B cell (primary cell): ENCODE measurements at regions not wholly inside any gene's neighbourhood (a gene's known extent, or its start where the extent isn't known, plus 50 kb on each side); places are given as distances from the start of the nearest gene placed in this dataset.

Source experiments
- ATAC-seq: fragments of 200-7000 bp; cut with Tn5 transposase; one replicate; pipeline ENCODE4 v1.10.0; 2021; ENCODE audit warnings: low read depth, mild to moderate bottlenecking, moderate number of reproducible peaks, moderate library complexity
- CTCF ChIA-PET: fragments of 350-600 bp; sonication (Branson Sonifier 250); formaldehyde crosslinking; loops from one replicate; lab custom pipeline; 2021; ENCODE audit warnings: antibody characterized with exemption, inconsistent platforms; lab: Charles Lee
- POLR2A ChIA-PET: fragments of 350-600 bp; sonication (Branson Sonifier 250); formaldehyde crosslinking; loops from one replicate; lab custom pipeline; 2021; ENCODE audit warnings: antibody characterized with exemption; lab: Charles Lee
- DNase-seq: peaks from one replicate; pipeline ENCODE4 v3.0.0; 2013
- H2AFZ ChIP-seq: 2 replicates; pipeline ENCODE4 v1.6.1; 2012; ENCODE audit warnings: mild to moderate bottlenecking, low read depth, low read length; ENCODE audit not compliant: insufficient read depth, poor library complexity, severe bottlenecking
- H3K27ac ChIP-seq, 2 donors: 1 replicate in 1 of 2; 2 replicates in 1 of 2; pipeline ENCODE4 v1.5.1; 2012 to 2013; ENCODE audit warnings: low read length in 2 of 2, mild to moderate bottlenecking in 2 of 2, moderate library complexity in 1 of 2
- H3K27me3 ChIP-seq, 4 experiments: fragments of 200-600 bp in 1 of 4; sonication (generic) in 1 of 4; replicated peaks in 1 of 4; 1 replicate in 2 of 4; 2 replicates in 2 of 4; pipeline versions ENCODE4 v1.6.1 to v1.7.0; 2013 to 2016; ENCODE audit warnings: low read length in 3 of 4, mild to moderate bottlenecking in 2 of 4, mixed read lengths in 1 of 4, moderate library complexity in 1 of 4; ENCODE audit not compliant: insufficient read depth in 4 of 4, control insufficient read depth in 3 of 4; ENCODE audit errors: control extremely low read depth in 1 of 4
- H3K36me3 ChIP-seq, 2 experiments: replicated peaks in 1 of 2; 1 replicate in 1 of 2; 2 replicates in 1 of 2; pipeline versions ENCODE4 v1.6.1 to v1.7.1; 2013; ENCODE audit warnings: low read length in 1 of 2; ENCODE audit not compliant: insufficient read depth in 2 of 2, control insufficient read depth in 1 of 2; ENCODE audit errors: control extremely low read depth in 1 of 2, extremely low read depth in 1 of 2
- H3K4me1 ChIP-seq, 2 donors: fragments of 200-600 bp in 1 of 2; sonication (generic) in 1 of 2; 1 replicate in 1 of 2; 2 replicates in 1 of 2; pipeline versions ENCODE4 v1.5.1 to v1.6.1; 2013 to 2017; ENCODE audit warnings: low read length in 2 of 2; ENCODE audit not compliant: control insufficient read depth in 2 of 2, insufficient read depth in 2 of 2
- H3K4me2 ChIP-seq: replicated peaks from 2 replicates; pipeline ENCODE3; 2012; ENCODE audit warnings: mild to moderate bottlenecking, low read depth, low read length; ENCODE audit not compliant: poor library complexity, severe bottlenecking
- H3K4me3 ChIP-seq, 5 experiments: fragments of 200-600 bp in 1 of 5; sonication (generic) in 1 of 5; 1 replicate in 3 of 5; 2 replicates in 2 of 5; pipeline versions ENCODE4 v1.5.1 to v1.7.0; 2011 to 2016; ENCODE audit warnings: low read length in 4 of 5, mild to moderate bottlenecking in 4 of 5, low read depth in 2 of 5, control low read depth in 1 of 5, moderate library complexity in 1 of 5; ENCODE audit not compliant: insufficient read depth in 1 of 5; ENCODE audit errors: control extremely low read depth in 1 of 5, extremely low read depth in 1 of 5
- H3K79me2 ChIP-seq: fragments of 200-600 bp; sonication (generic); one replicate; pipeline ENCODE4 v1.6.0; 2016; ENCODE audit warnings: low read length; ENCODE audit not compliant: control insufficient read depth, insufficient read depth
- H3K9ac ChIP-seq: fragments of 200-600 bp; sonication (generic); 2 replicates; pipeline ENCODE4 v1.6.1; 2017; ENCODE audit warnings: mild to moderate bottlenecking, low read length, moderate library complexity
- H3K9me3 ChIP-seq, 3 donors: one replicate each; pipeline versions ENCODE4 v1.6.1 to v1.7.1; 2013; ENCODE audit warnings: low read length in 2 of 3; ENCODE audit not compliant: control insufficient read depth in 2 of 3, insufficient read depth in 1 of 3; ENCODE audit errors: control extremely low read depth in 1 of 3
- H4K20me1 ChIP-seq: 2 replicates; pipeline ENCODE4 v1.6.0; 2012; ENCODE audit warnings: mild to moderate bottlenecking, low read length; ENCODE audit not compliant: insufficient read depth, control insufficient read depth, poor library complexity, severe bottlenecking
- H3K27ac Mint-ChIP-seq: one replicate; pipeline ENCODE4 v1.8.0; 2021; ENCODE audit warnings: mixed read lengths
- H3K27me3 Mint-ChIP-seq: one replicate; pipeline ENCODE4 v1.8.0; 2021; ENCODE audit warnings: mixed read lengths
- H3K4me1 Mint-ChIP-seq: one replicate; pipeline ENCODE4 v1.8.0; 2021; ENCODE audit warnings: mixed read lengths
- H3K4me3 Mint-ChIP-seq: one replicate; pipeline ENCODE4 v1.8.0; 2021; ENCODE audit warnings: mixed read lengths
- H3K9me3 Mint-ChIP-seq: one replicate; pipeline ENCODE4 v1.8.0; 2022; ENCODE audit warnings: mixed read lengths; ENCODE audit not compliant: insufficient read depth
- EZH2 ChIP-seq: IDR thresholded peaks from 2 replicates; pipeline ENCODE4 v1.6.1; 2012; ENCODE audit warnings: borderline replicate concordance, low read depth, mild to moderate bottlenecking, moderate library complexity, low read length; ENCODE audit not compliant: insufficient read depth, poor library complexity, severe bottlenecking
- intact Hi-C: fragments of 100-400 bp; cut with micrococcal nuclease; formaldehyde crosslinking; loops from one replicate; pipeline ENCODE4 v1.10.0; 2022
- TF ChIP-seq, protein P1 (sequence below): fragments of 200-600 bp; IDR thresholded peaks from one replicate; pipeline ENCODE4 v1.8.0; 2022; ENCODE audit warnings: antibody characterized with exemption, mild to moderate bottlenecking

DNA sequence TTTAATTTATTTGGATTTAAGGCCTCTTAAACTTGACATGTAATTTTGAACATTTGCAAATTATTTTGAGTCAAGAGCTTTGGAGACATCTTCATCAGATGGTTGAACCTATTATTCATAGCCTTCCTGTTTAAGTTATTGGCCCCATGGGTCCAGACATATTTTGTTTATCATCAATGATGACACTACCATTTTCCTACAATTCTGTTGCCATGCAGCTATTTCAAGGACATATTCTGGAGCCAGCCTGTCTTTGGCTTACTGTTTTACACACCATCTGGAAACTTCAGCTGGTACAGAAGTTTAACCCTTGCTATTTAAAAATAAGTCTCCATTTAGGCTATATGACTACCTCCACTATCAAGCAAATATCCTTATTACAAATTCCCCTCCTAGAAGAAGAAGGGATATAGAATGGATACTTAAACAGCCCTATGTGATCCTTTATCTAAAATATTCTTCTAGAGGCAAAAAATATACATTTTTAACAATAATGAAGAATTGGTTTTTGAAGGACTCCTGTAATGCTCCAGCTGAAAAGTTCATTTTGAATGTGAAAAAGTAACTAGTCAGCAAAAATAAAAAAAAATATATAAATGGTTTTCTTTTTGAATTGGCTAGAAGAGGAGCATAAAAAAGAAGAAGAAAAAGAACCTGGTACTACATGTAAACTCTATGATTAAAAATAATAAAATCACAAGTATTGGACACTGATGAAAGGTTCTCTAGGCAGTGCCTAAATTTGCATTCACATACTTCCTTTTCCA is 544.0 kb upstream of the HS3ST5 start:
- Histone ChIP-seq H3K27me3 (no peaks in the 10 kb centered on the region), H3K79me2 (no peaks in the 10 kb centered on the region), H4K20me1 (no peaks in the 10 kb centered on the region), H2AFZ (no peak overlapping the region), H3K4me2 (no peak overlapping the region), H3K4me3 (no peak overlapping the region), H3K9ac (no peak overlapping the region), H3K4me1 (no peaks in the 10 kb centered on the region), H3K27ac (no peak overlapping the region), H3K36me3 (no peaks in the 10 kb centered on the region), H3K9me3 (no peaks in the 10 kb centered on the region)
- Mint-ChIP-seq H3K9me3 (peaks cover 3% of the 10 kb centered on the region), H3K4me3 (no peak overlapping the region), H3K27me3 (no peaks in the 10 kb centered on the region), H3K27ac (no peak overlapping the region), H3K4me1 (no peaks in the 10 kb centered on the region)
- ChIA-PET CTCF (no interaction called here), POLR2A (no interaction called here)
- TF ChIP-seq, protein P1, sequence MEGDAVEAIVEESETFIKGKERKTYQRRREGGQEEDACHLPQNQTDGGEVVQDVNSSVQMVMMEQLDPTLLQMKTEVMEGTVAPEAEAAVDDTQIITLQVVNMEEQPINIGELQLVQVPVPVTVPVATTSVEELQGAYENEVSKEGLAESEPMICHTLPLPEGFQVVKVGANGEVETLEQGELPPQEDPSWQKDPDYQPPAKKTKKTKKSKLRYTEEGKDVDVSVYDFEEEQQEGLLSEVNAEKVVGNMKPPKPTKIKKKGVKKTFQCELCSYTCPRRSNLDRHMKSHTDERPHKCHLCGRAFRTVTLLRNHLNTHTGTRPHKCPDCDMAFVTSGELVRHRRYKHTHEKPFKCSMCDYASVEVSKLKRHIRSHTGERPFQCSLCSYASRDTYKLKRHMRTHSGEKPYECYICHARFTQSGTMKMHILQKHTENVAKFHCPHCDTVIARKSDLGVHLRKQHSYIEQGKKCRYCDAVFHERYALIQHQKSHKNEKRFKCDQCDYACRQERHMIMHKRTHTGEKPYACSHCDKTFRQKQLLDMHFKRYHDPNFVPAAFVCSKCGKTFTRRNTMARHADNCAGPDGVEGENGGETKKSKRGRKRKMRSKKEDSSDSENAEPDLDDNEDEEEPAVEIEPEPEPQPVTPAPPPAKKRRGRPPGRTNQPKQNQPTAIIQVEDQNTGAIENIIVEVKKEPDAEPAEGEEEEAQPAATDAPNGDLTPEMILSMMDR = no peak
- TF ChIP-seq EZH2 = no peak
- intact Hi-C loops = no loop called here
- no peak for DNase-seq
- ATAC-seq = no peak

DNA sequence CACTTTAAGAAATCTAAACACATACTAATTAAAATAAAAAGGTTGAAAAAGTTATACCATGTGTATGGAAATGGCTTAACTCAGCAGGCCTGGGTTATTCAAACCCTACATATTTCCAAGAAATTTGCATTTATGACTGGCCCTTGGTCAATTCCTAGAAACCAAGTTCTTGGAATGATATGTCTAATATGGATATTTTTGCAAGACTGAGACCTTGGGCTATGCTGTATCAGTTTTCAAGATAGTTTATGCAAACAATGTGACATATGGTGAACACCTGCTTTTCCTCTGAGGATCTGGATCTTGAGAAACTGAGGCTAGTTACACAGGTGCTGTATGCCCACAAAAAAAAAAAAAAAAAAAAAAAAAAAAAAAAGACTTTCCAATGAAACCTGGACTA is 536.9 kb upstream of the HS3ST5 start:
- Mint-ChIP-seq H3K9me3 (peaks cover 7% of the 10 kb centered on the region), H3K27ac (no peak overlapping the region), H3K4me1 (no peaks in the 10 kb centered on the region), H3K4me3 (no peak overlapping the region), H3K27me3 (no peaks in the 10 kb centered on the region)
- ChIA-PET CTCF (interaction anchor here (0.6 kb wide), 1 partner anchor 171 kb away, joined by 3 read pairs; no protein-coding TSS in a partner anchor), POLR2A (no interaction called here)
- Histone ChIP-seq H3K9me3 (no peaks in the 10 kb centered on the region), H3K36me3 (no peaks in the 10 kb centered on the region), H3K27ac (no peak overlapping the region), H3K9ac (no peak overlapping the region), H3K79me2 (no peaks in the 10 kb centered on the region), H2AFZ (no peak overlapping the region), H3K4me1 (no peaks in the 10 kb centered on the region), H3K27me3 (no peaks in the 10 kb centered on the region), H3K4me3 (no peak overlapping the region), H3K4me2 (no peak overlapping the region), H4K20me1 (no peaks in the 10 kb centered on the region)
- DNase-seq = no peak
- intact Hi-C loops = no loop called here
- no peak for ATAC-seq
- no peak for TF ChIP-seq EZH2
- TF ChIP-seq, protein P1 = no peak
